Naive thymus-derived CD4-positive, alpha-beta T cell (primary cell): ENCODE measurements at regions not wholly inside any gene's neighbourhood (a gene's known extent, or its start where the extent isn't known, plus 50 kb on each side); places are given as distances from the start of the nearest gene placed in this dataset.

ENCODE experiments used
- ATAC-seq: fragments of 150-1000 bp; cut with Tn5 transposase; 2 replicates; pipeline ENCODE4 v1.10.0; 2021; ENCODE audit warnings: mild to moderate bottlenecking, moderate library complexity
- CTCF ChIA-PET: fragments of 350-600 bp; sonication (Branson Sonifier 250); formaldehyde crosslinking; loops from one replicate; lab custom pipeline; 2021; ENCODE audit warnings: antibody characterized with exemption; lab: Charles Lee
- POLR2A ChIA-PET: fragments of 350-600 bp; sonication (Branson Sonifier 250); formaldehyde crosslinking; loops from one replicate; lab custom pipeline; 2021; ENCODE audit warnings: antibody characterized with exemption, inconsistent platforms; lab: Charles Lee
- DNase-seq, 9 donors: peaks; one replicate each; pipeline versions ENCODE4 v3.0.0 to v3.0.0-alpha.2; 2020 to 2022; ENCODE audit warnings: mixed read lengths in 1 of 9
- H3K27ac ChIP-seq: one replicate; pipeline ENCODE4 v1.7.0; 2013; ENCODE audit warnings: mild to moderate bottlenecking, low read depth, low read length, moderate library complexity
- H3K27me3 ChIP-seq, 2 donors: one replicate each; pipeline ENCODE4 v1.7.0; 2013; ENCODE audit warnings: low read length in 2 of 2, mild to moderate bottlenecking in 2 of 2, moderate library complexity in 2 of 2; ENCODE audit not compliant: control insufficient read depth in 2 of 2, insufficient read depth in 2 of 2
- H3K36me3 ChIP-seq, 3 experiments: 1 replicate in 2 of 3; 2 replicates in 1 of 3; pipeline ENCODE4 v1.7.0; 2013; ENCODE audit warnings: low read length in 3 of 3, mild to moderate bottlenecking in 3 of 3, moderate library complexity in 1 of 3; ENCODE audit not compliant: insufficient read depth in 3 of 3, control insufficient read depth in 2 of 3
- H3K4me1 ChIP-seq, 2 donors: one replicate each; pipeline ENCODE4 v1.7.0; 2013; ENCODE audit warnings: low read length in 2 of 2, mild to moderate bottlenecking in 2 of 2, moderate library complexity in 1 of 2; ENCODE audit not compliant: control insufficient read depth in 2 of 2, insufficient read depth in 2 of 2
- H3K4me3 ChIP-seq: 2 replicates; pipeline ENCODE4 v1.7.0; 2013; ENCODE audit warnings: mild to moderate bottlenecking, low read length
- H3K9me3 ChIP-seq, 3 experiments: 1 replicate in 2 of 3; 2 replicates in 1 of 3; pipeline ENCODE4 v1.7.0; 2013; ENCODE audit warnings: low read length in 3 of 3; ENCODE audit not compliant: control insufficient read depth in 2 of 3
- H3K27ac Mint-ChIP-seq, 9 donors: one replicate each; pipeline ENCODE4 v1.8.0; 2020 to 2022; ENCODE audit warnings: mixed read lengths in 9 of 9, mild to moderate bottlenecking in 8 of 9, moderate library complexity in 5 of 9, inconsistent platforms in 2 of 9
- H3K27me3 Mint-ChIP-seq, 5 donors: one replicate each; pipeline ENCODE4 v1.8.0; 2021 to 2022; ENCODE audit warnings: mixed read lengths in 5 of 5, mild to moderate bottlenecking in 1 of 5
- H3K36me3 Mint-ChIP-seq, 5 donors: one replicate each; pipeline ENCODE4 v1.8.0; 2020 to 2022; ENCODE audit warnings: mixed read lengths in 5 of 5, mild to moderate bottlenecking in 3 of 5, inconsistent platforms in 1 of 5
- H3K4me1 Mint-ChIP-seq, 7 donors: one replicate each; pipeline ENCODE4 v1.8.0; 2020 to 2022; ENCODE audit warnings: mixed read lengths in 7 of 7, mild to moderate bottlenecking in 3 of 7, inconsistent platforms in 1 of 7
- H3K4me3 Mint-ChIP-seq, 10 donors: one replicate each; pipeline ENCODE4 v1.8.0; 2020 to 2022; ENCODE audit warnings: mild to moderate bottlenecking in 10 of 10, mixed read lengths in 10 of 10, moderate library complexity in 6 of 10, inconsistent platforms in 2 of 10
- H3K9me3 Mint-ChIP-seq, 11 donors: one replicate each; pipeline ENCODE4 v1.8.0; 2020 to 2022; ENCODE audit warnings: mixed read lengths in 11 of 11, mild to moderate bottlenecking in 4 of 11, inconsistent platforms in 1 of 11, moderate library complexity in 1 of 11
- intact Hi-C, 2 donors: fragments of 100-400 bp; cut with micrococcal nuclease; formaldehyde crosslinking; loops; one replicate each; pipeline ENCODE4 v1.15.1; 2023

- H3K4me3 ChIP-seq, result no peak overlapping the region
- Mint-ChIP-seq H3K27ac (no peak overlapping the region), H3K9me3 (peaks cover 0 to 15% (median 3%) of the 10 kb centered on the region in 11 donors), H3K4me3 (no peak overlapping the region), H3K36me3 (no peaks in the 10 kb centered on the region), H3K27me3 (no peaks in the 10 kb centered on the region), H3K4me1 (no peaks in the 10 kb centered on the region)
- no peaks in the 10 kb centered on the region for H3K9me3 ChIP-seq
- no peaks in the 10 kb centered on the region for H3K4me1 ChIP-seq
- no peaks in the 10 kb centered on the region for H3K36me3 ChIP-seq
- DNase-seq (no peak), ATAC-seq (no peak)
- H3K27me3 ChIP-seq, result no peaks in the 10 kb centered on the region
- POLR2A ChIA-PET, result no interaction called here
- CTCF ChIA-PET, result no interaction called here
- intact Hi-C loops, result no loop called here
- H3K27ac ChIP-seq, result no peak overlapping the region
These were observed 1063.9 kb downstream of the PLA2G4A start for GRCh38 chr1:187892683-187893039.

- ATAC-seq (no peak), DNase-seq (no peak)
- no peaks in the 10 kb centered on the region for H3K27me3 ChIP-seq
- Mint-ChIP-seq H3K4me3 (no peak overlapping the region), H3K9me3 (peaks cover 0 to 15% (median 3%) of the 10 kb centered on the region in 11 donors), H3K27me3 (no peaks in the 10 kb centered on the region), H3K36me3 (no peaks in the 10 kb centered on the region), H3K4me1 (no peaks in the 10 kb centered on the region), H3K27ac (no peak overlapping the region)
- H3K9me3 ChIP-seq, result no peaks in the 10 kb centered on the region
- no peak overlapping the region for H3K27ac ChIP-seq
- no peaks in the 10 kb centered on the region for H3K4me1 ChIP-seq
- POLR2A ChIA-PET, result no interaction called here
- no peak overlapping the region for H3K4me3 ChIP-seq
- intact Hi-C loops, result no loop called here
- H3K36me3 ChIP-seq, result no peaks in the 10 kb centered on the region
- CTCF ChIA-PET, result no interaction called here
These were observed 1064.7 kb downstream of the PLA2G4A start for GRCh38 chr1:187893471-187893870.

- Mint-ChIP-seq H3K9me3 (peaks cover 0 to 15% (median 3%) of the 10 kb centered on the region in 11 donors), H3K27me3 (no peaks in the 10 kb centered on the region), H3K27ac (no peak overlapping the region), H3K4me3 (peak overlapping the region in 1 of 10 donors; percentile 11), H3K36me3 (no peaks in the 10 kb centered on the region), H3K4me1 (no peaks in the 10 kb centered on the region)
- ATAC-seq, result no peak
- Histone ChIP-seq H3K36me3 (no peaks in the 10 kb centered on the region), H3K27ac (no peak overlapping the region), H3K27me3 (no peaks in the 10 kb centered on the region), H3K4me1 (no peaks in the 10 kb centered on the region), H3K4me3 (no peak overlapping the region), H3K9me3 (no peaks in the 10 kb centered on the region)
- intact Hi-C loops, result no loop called here
- ChIA-PET CTCF (no interaction called here), POLR2A (no interaction called here)
- DNase-seq, result no peak
These were observed 1065.6 kb downstream of the PLA2G4A start for GRCh38 chr1:187894349-187894748.

- intact Hi-C loops, result no loop called here
- H3K36me3 ChIP-seq, result no peaks in the 10 kb centered on the region
- CTCF ChIA-PET, result no interaction called here
- no peak overlapping the region for H3K4me3 ChIP-seq
- H3K9me3 ChIP-seq, result no peaks in the 10 kb centered on the region
- no peak for DNase-seq
- no peak overlapping the region for H3K4me3 Mint-ChIP-seq
- no peak for ATAC-seq
- no peak overlapping the region for H3K27ac ChIP-seq
- no peak overlapping the region for H3K27ac Mint-ChIP-seq
- POLR2A ChIA-PET, result no interaction called here
- H3K9me3 Mint-ChIP-seq, result peaks cover 0 to 11% (median 1%) of the 10 kb centered on the region in 11 donors
- H3K4me1 ChIP-seq, result no peaks in the 10 kb centered on the region
- H3K36me3 Mint-ChIP-seq, result no peaks in the 10 kb centered on the region
- no peaks in the 10 kb centered on the region for H3K27me3 ChIP-seq
- no peaks in the 10 kb centered on the region for H3K4me1 Mint-ChIP-seq
- H3K27me3 Mint-ChIP-seq, result no peaks in the 10 kb centered on the region
These were observed 1074.5 kb downstream of the PLA2G4A start for GRCh38 chr1:187903223-187903622.

GRCh38 chr1:187909382-187909781, 1080.6 kb downstream of the PLA2G4A start:
- no peak for DNase-seq
- H3K36me3 ChIP-seq, result no peaks in the 10 kb centered on the region
- H3K36me3 Mint-ChIP-seq, result no peaks in the 10 kb centered on the region
- H3K4me1 ChIP-seq, result no peaks in the 10 kb centered on the region
- no peak overlapping the region for H3K4me3 ChIP-seq
- H3K4me1 Mint-ChIP-seq, result no peaks in the 10 kb centered on the region
- H3K27ac Mint-ChIP-seq, result no peak overlapping the region
- peaks cover 0 to 11% (median 3%) of the 10 kb centered on the region in 11 donors for H3K9me3 Mint-ChIP-seq
- H3K27ac ChIP-seq, result no peak overlapping the region
- intact Hi-C loops, result no loop called here
- ChIA-PET POLR2A (no interaction called here), CTCF (no interaction called here)
- no peak overlapping the region for H3K4me3 Mint-ChIP-seq
- no peaks in the 10 kb centered on the region for H3K9me3 ChIP-seq
- ATAC-seq, result no peak
- H3K27me3 Mint-ChIP-seq, result no peaks in the 10 kb centered on the region
- no peaks in the 10 kb centered on the region for H3K27me3 ChIP-seq

- no peak overlapping the region for H3K27ac Mint-ChIP-seq
- no peak overlapping the region for H3K4me3 ChIP-seq
- intact Hi-C loops, result no loop called here
- H3K36me3 ChIP-seq, result no peaks in the 10 kb centered on the region
- no peak overlapping the region for H3K4me3 Mint-ChIP-seq
- ATAC-seq (no peak), DNase-seq (no peak)
- H3K4me1 ChIP-seq, result no peaks in the 10 kb centered on the region
- POLR2A ChIA-PET, result no interaction called here
- CTCF ChIA-PET, result no interaction called here
- no peak overlapping the region for H3K27ac ChIP-seq
- H3K4me1 Mint-ChIP-seq, result no peaks in the 10 kb centered on the region
- H3K27me3 ChIP-seq, result no peaks in the 10 kb centered on the region
- no peaks in the 10 kb centered on the region for H3K9me3 ChIP-seq
- peaks cover 0 to 19% (median 3%) of the 10 kb centered on the region in 11 donors for H3K9me3 Mint-ChIP-seq
- no peaks in the 10 kb centered on the region for H3K27me3 Mint-ChIP-seq
- H3K36me3 Mint-ChIP-seq, result no peaks in the 10 kb centered on the region
These were observed 1083.1 kb downstream of the PLA2G4A start for GRCh38 chr1:187911820-187912219.

GRCh38 chr1:187920976-187921375, 1092.2 kb downstream of the PLA2G4A start:
- H3K4me1 Mint-ChIP-seq, result no peaks in the 10 kb centered on the region
- Histone ChIP-seq H3K4me1 (no peaks in the 10 kb centered on the region), H3K9me3 (no peaks in the 10 kb centered on the region), H3K36me3 (no peaks in the 10 kb centered on the region), H3K27ac (no peak overlapping the region), H3K4me3 (no peak overlapping the region), H3K27me3 (no peaks in the 10 kb centered on the region)
- H3K36me3 Mint-ChIP-seq, result no peaks in the 10 kb centered on the region
- peaks cover 0 to 12% (median 3%) of the 10 kb centered on the region in 11 donors for H3K9me3 Mint-ChIP-seq
- intact Hi-C loops, result no loop called here
- H3K4me3 Mint-ChIP-seq, result no peak overlapping the region
- POLR2A ChIA-PET, result no interaction called here
- DNase-seq, result no peak
- no peaks in the 10 kb centered on the region for H3K27me3 Mint-ChIP-seq
- no peak for ATAC-seq
- CTCF ChIA-PET, result no interaction called here
- H3K27ac Mint-ChIP-seq, result no peak overlapping the region
